ENCODE measurements at regions not wholly inside any gene's neighbourhood (a gene's known extent, or its start where the extent isn't known, plus 50 kb on each side); places are given as distances from the start of the nearest gene placed in this dataset.

- no peak for TF ChIP-seq CTCF (IDR thresholded peaks at IDR 0.05 in 2 of 3, conservative IDR thresholded peaks at IDR 0.05 in 1 of 3; ENCODE audit: borderline replicate concordance in 1 of 3, insufficient read depth in 1 of 3, low read depth in 2 of 3, low read length in 2 of 3)
- no peak for TF ChIP-seq REST (IDR thresholded peaks at IDR 0.05; ENCODE audit: low read depth)
- no peak for TF ChIP-seq ATF3 (IDR thresholded peaks at IDR 0.05)
- TF ChIP-seq POLR2AphosphoS5 (IDR thresholded peaks at IDR 0.05; ENCODE audit: low read depth, low read length), result no peak
Measured at GRCh38 chr4:156459584-156459983, 505.9 kb upstream of the CTSO start.

All from HCT116 (cell line).